WTC11 (cell line): ENCODE measurements at regions not wholly inside any gene's neighbourhood (a gene's known extent, or its start where the extent isn't known, plus 50 kb on each side); places are given as distances from the start of the nearest gene placed in this dataset.

ENCODE experiments used
- ATF1 ChIP-seq: sonication (generic); formaldehyde crosslinking; IDR thresholded peaks from 2 replicates; pipeline ENCODE4 v1.8.1; 2023; ENCODE audit warnings: mild to moderate bottlenecking, moderate library complexity, missing genetic modification reagents
- JUN ChIP-seq: sonication (generic); formaldehyde crosslinking; IDR thresholded peaks from 2 replicates; pipeline ENCODE4 v1.8.0; 2023; ENCODE audit warnings: mild to moderate bottlenecking, missing genetic modification reagents
- TF ChIP-seq, protein P1 (sequence below): fragments of 200-600 bp; IDR thresholded peaks from 2 replicates; pipeline ENCODE4 v1.8.0; 2022; ENCODE audit warnings: antibody characterized with exemption
- TF ChIP-seq, protein P2 (sequence below): sonication (generic); formaldehyde crosslinking; IDR thresholded peaks from 2 replicates; pipeline ENCODE4 v1.8.1; 2023; ENCODE audit warnings: mild to moderate bottlenecking, missing genetic modification reagents, moderate library complexity

DNA sequence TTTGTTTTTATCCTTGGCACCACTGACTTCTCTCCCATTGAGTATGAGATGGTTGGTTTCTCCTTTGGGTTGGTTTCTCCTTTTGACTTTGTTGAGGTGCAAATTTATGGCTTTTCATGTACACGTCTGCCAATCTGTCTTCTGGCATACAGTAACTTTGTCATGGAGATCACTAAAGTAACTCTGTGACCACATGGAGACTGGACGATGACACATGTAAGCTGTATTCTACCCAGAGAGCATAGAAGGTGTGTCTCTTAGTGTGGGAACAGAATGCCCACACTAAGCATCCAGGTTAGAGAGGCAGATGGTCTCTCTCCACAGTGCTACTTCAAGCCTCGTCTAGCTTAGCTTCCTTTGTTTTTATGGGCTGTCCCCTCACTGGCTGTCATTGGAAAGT lies 897.5 kb downstream of the SUCLG1 start:
- TF ChIP-seq ATF1 (CRISPR knock-in tag) (no peak), JUN (no peak)
- TF ChIP-seq, protein P1, sequence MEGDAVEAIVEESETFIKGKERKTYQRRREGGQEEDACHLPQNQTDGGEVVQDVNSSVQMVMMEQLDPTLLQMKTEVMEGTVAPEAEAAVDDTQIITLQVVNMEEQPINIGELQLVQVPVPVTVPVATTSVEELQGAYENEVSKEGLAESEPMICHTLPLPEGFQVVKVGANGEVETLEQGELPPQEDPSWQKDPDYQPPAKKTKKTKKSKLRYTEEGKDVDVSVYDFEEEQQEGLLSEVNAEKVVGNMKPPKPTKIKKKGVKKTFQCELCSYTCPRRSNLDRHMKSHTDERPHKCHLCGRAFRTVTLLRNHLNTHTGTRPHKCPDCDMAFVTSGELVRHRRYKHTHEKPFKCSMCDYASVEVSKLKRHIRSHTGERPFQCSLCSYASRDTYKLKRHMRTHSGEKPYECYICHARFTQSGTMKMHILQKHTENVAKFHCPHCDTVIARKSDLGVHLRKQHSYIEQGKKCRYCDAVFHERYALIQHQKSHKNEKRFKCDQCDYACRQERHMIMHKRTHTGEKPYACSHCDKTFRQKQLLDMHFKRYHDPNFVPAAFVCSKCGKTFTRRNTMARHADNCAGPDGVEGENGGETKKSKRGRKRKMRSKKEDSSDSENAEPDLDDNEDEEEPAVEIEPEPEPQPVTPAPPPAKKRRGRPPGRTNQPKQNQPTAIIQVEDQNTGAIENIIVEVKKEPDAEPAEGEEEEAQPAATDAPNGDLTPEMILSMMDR = no peak
- TF ChIP-seq, protein P2, sequence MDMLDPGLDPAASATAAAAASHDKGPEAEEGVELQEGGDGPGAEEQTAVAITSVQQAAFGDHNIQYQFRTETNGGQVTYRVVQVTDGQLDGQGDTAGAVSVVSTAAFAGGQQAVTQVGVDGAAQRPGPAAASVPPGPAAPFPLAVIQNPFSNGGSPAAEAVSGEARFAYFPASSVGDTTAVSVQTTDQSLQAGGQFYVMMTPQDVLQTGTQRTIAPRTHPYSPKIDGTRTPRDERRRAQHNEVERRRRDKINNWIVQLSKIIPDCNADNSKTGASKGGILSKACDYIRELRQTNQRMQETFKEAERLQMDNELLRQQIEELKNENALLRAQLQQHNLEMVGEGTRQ (CRISPR knock-in tag) = no peak
